ENCODE measurements at regions not wholly inside any gene's neighbourhood (a gene's known extent, or its start where the extent isn't known, plus 50 kb on each side); places are given as distances from the start of the nearest gene placed in this dataset.

DNA sequence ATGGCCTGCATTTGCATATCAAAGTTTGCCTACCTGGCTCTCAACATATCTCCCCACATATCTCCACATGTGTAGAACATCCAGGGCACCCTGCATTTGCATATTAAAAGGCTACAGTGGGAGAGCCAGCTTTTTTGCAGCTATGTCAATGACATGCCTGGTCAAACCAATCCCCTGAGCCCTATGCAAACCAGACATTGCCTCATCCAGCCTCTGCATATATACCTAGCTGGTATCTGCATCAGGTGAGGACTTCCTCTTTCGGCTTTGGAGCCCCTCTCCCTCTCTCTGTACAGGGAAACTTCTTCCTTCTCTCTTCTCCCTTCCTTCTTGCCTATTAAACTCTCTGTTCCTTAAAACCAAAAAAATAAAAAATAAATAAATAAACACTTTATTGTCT is 142.7 kb upstream of the STEAP4 start:
- in situ Hi-C loops (cut with HindIII; ENCODE audit: extremely low pct_ligation_motif_present, low pct_unique_long_range_greater_than_20kb): no loop called here
- Histone ChIP-seq H3K4me1 (ENCODE audit: insufficient read depth, low read length) (no peaks in the 10 kb centered on the region), H3K36me3 (replicated peaks in 1 of 2; ENCODE audit: control insufficient read depth in 1 of 2, insufficient read depth in 2 of 2, low read length in 2 of 2) (no peaks in the 10 kb centered on the region), H3K27me3 (ENCODE audit: control insufficient read depth in 1 of 2, insufficient read depth in 2 of 2, low read length in 2 of 2) (no peaks in the 10 kb centered on the region), H2AFZ (ENCODE audit: low read length) (no peak overlapping the region), H3K79me2 (ENCODE audit: insufficient read depth, low read length) (no peaks in the 10 kb centered on the region), H4K20me1 (ENCODE audit: insufficient read depth, low read length) (no peaks in the 10 kb centered on the region), H3K9ac (ENCODE audit: insufficient read depth, low read depth, low read length) (no peak overlapping the region), H3K4me2 (ENCODE audit: low read depth, low read length) (no peak overlapping the region), H3K27ac (ENCODE audit: extremely low read length, insufficient read depth, low read length) (no peak overlapping the region), H3K9me3 (ENCODE audit: low read length) (no peaks in the 10 kb centered on the region), H3K4me3 (replicated peaks in 1 of 3; ENCODE audit: insufficient read depth in 1 of 3, low read depth in 2 of 3, low read length in 3 of 3) (no peak overlapping the region)
- ATAC-seq (no peak), DNase-seq (ENCODE audit: low spot score) (no peak), FAIRE-seq (no peak)
- 4% methylated on average over 1 of the region's 1 CpG for WGBS (ENCODE audit: low lambda C conversion rate)
- ChIA-PET CTCF (ENCODE audit: low intra/inter-chr PET ratio, low total read pairs) (no interaction called here), POLR2A (no interaction called here)
- intact Hi-C loops (cut with micrococcal nuclease; ENCODE audit: unreplicated experiment): no loop called here
- BruUV-seq (replicated peaks): no TSS peak
- TF ChIP-seq, protein P1, sequence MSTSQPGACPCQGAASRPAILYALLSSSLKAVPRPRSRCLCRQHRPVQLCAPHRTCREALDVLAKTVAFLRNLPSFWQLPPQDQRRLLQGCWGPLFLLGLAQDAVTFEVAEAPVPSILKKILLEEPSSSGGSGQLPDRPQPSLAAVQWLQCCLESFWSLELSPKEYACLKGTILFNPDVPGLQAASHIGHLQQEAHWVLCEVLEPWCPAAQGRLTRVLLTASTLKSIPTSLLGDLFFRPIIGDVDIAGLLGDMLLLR (CRISPR knock-in tag; IDR thresholded peaks at IDR 0.05): no peak
- TF ChIP-seq PHF20 (CRISPR knock-in tag; IDR thresholded peaks at IDR 0.05) (no peak), ZSCAN25 (CRISPR knock-in tag; IDR thresholded peaks at IDR 0.05) (no peak), ZNF274 (CRISPR knock-in tag; IDR thresholded peaks at IDR 0.05) (no peak), ZNF205 (CRISPR knock-in tag; IDR thresholded peaks at IDR 0.05) (no peak), SIN3A (IDR thresholded peaks at IDR 0.05; ENCODE audit: borderline replicate concordance, low read depth, low read length) (no peak), RFX3 (CRISPR knock-in tag; IDR thresholded peaks at IDR 0.05) (no peak), KDM2A (CRISPR knock-in tag; IDR thresholded peaks at IDR 0.05; ENCODE audit: borderline replicate concordance, low read depth) (no peak), TCF7L2 (IDR thresholded peaks at IDR 0.05; ENCODE audit: low read depth, low read length) (no peak), PCBP2 (optimal IDR thresholded peaks at IDR 0.05; ENCODE audit: low read depth, low read length, poor library complexity, severe bottlenecking) (no peak), SIN3B (IDR thresholded peaks at IDR 0.05; ENCODE audit: low read length) (no peak), SP5 (CRISPR knock-in tag; IDR thresholded peaks at IDR 0.05; ENCODE audit: borderline replicate concordance, low read depth) (no peak)
- TF ChIP-seq, protein P2, sequence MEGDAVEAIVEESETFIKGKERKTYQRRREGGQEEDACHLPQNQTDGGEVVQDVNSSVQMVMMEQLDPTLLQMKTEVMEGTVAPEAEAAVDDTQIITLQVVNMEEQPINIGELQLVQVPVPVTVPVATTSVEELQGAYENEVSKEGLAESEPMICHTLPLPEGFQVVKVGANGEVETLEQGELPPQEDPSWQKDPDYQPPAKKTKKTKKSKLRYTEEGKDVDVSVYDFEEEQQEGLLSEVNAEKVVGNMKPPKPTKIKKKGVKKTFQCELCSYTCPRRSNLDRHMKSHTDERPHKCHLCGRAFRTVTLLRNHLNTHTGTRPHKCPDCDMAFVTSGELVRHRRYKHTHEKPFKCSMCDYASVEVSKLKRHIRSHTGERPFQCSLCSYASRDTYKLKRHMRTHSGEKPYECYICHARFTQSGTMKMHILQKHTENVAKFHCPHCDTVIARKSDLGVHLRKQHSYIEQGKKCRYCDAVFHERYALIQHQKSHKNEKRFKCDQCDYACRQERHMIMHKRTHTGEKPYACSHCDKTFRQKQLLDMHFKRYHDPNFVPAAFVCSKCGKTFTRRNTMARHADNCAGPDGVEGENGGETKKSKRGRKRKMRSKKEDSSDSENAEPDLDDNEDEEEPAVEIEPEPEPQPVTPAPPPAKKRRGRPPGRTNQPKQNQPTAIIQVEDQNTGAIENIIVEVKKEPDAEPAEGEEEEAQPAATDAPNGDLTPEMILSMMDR (CRISPR knock-in tag; IDR thresholded peaks at IDR 0.05): no peak
- TF ChIP-seq, protein P3, sequence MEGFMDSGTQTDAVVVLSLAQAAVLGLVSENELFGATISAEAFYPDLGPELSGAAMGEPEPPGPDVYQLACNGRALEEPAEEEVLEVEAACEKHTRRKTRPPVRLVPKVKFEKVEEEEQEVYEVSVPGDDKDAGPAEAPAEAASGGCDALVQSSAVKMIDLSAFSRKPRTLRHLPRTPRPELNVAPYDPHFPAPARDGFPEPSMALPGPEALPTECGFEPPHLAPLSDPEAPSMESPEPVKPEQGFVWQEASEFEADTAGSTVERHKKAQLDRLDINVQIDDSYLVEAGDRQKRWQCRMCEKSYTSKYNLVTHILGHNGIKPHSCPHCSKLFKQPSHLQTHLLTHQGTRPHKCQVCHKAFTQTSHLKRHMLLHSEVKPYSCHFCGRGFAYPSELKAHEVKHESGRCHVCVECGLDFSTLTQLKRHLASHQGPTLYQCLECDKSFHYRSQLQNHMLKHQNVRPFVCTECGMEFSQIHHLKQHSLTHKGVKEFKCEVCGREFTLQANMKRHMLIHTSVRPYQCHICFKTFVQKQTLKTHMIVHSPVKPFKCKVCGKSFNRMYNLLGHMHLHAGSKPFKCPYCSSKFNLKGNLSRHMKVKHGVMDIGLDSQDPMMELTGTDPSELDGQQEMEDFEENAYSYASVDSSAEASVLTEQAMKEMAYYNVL (CRISPR knock-in tag; IDR thresholded peaks at IDR 0.05; ENCODE audit: borderline replicate concordance): no peak
- TF ChIP-seq, protein P4, sequence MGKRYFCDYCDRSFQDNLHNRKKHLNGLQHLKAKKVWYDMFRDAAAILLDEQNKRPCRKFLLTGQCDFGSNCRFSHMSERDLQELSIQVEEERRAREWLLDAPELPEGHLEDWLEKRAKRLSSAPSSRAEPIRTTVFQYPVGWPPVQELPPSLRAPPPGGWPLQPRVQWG (CRISPR knock-in tag; IDR thresholded peaks at IDR 0.05; ENCODE audit: borderline replicate concordance, low read depth): no peak
- TF ChIP-seq, protein P5, sequence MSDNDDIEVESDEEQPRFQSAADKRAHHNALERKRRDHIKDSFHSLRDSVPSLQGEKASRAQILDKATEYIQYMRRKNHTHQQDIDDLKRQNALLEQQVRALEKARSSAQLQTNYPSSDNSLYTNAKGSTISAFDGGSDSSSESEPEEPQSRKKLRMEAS (IDR thresholded peaks at IDR 0.05): no peak
- TF ChIP-seq, protein P6, sequence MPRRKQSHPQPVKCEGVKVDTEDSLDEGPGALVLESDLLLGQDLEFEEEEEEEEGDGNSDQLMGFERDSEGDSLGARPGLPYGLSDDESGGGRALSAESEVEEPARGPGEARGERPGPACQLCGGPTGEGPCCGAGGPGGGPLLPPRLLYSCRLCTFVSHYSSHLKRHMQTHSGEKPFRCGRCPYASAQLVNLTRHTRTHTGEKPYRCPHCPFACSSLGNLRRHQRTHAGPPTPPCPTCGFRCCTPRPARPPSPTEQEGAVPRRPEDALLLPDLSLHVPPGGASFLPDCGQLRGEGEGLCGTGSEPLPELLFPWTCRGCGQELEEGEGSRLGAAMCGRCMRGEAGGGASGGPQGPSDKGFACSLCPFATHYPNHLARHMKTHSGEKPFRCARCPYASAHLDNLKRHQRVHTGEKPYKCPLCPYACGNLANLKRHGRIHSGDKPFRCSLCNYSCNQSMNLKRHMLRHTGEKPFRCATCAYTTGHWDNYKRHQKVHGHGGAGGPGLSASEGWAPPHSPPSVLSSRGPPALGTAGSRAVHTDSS (CRISPR knock-in tag; conservative IDR thresholded peaks at IDR 0.05): no peak
- TF ChIP-seq, protein P7, sequence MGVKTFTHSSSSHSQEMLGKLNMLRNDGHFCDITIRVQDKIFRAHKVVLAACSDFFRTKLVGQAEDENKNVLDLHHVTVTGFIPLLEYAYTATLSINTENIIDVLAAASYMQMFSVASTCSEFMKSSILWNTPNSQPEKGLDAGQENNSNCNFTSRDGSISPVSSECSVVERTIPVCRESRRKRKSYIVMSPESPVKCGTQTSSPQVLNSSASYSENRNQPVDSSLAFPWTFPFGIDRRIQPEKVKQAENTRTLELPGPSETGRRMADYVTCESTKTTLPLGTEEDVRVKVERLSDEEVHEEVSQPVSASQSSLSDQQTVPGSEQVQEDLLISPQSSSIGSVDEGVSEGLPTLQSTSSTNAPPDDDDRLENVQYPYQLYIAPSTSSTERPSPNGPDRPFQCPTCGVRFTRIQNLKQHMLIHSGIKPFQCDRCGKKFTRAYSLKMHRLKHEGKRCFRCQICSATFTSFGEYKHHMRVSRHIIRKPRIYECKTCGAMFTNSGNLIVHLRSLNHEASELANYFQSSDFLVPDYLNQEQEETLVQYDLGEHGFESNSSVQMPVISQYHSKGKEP (CRISPR knock-in tag; IDR thresholded peaks at IDR 0.05): no peak
